ENCODE measurements at regions not wholly inside any gene's neighbourhood (a gene's known extent, or its start where the extent isn't known, plus 50 kb on each side); places are given as distances from the start of the nearest gene placed in this dataset.

- Histone ChIP-seq H3K36me3 (no peaks in the 10 kb centered on the region), H3K9me3 (no peaks in the 10 kb centered on the region), H3K9ac (no peak overlapping the region), H3K27me3 (no peaks in the 10 kb centered on the region), H3K4me2 (no peak overlapping the region), H4K20me1 (no peaks in the 10 kb centered on the region), H3K27ac (no peak overlapping the region), H3K4me1 (peaks cover 4% of the 10 kb centered on the region; the same call in 1 of the 2 replicates), H3K4me3 (no peak overlapping the region)
- no peak for TF ChIP-seq Cebpa-rat (IDR thresholded peaks at IDR 0.05)
Observed at GRCh38 chr13:67292886-67293285, 62.8 kb upstream of the PCDH9 start.

- no peaks in the 10 kb centered on the region for H3K27me3 ChIP-seq
- H3K9ac ChIP-seq = no peak overlapping the region
- H3K9me3 ChIP-seq = no peaks in the 10 kb centered on the region
- no peak overlapping the region for H3K27ac ChIP-seq
- no peaks in the 10 kb centered on the region for H4K20me1 ChIP-seq
- no peak for TF ChIP-seq Cebpa-rat (IDR thresholded peaks at IDR 0.05)
- H3K4me1 ChIP-seq = no peaks in the 10 kb centered on the region
- no peaks in the 10 kb centered on the region for H3K36me3 ChIP-seq
- H3K4me2 ChIP-seq = no peak overlapping the region
- H3K4me3 ChIP-seq = no peak overlapping the region
Observed at GRCh38 chr13:67285611-67286010, 55.5 kb upstream of the PCDH9 start.

GRCh38 chr13:67283637-67284036, 53.5 kb upstream of the PCDH9 start:
- no peak for TF ChIP-seq Cebpa-rat (IDR thresholded peaks at IDR 0.05)
- no peaks in the 10 kb centered on the region for H4K20me1 ChIP-seq

GRCh38 chr13:67281466-67281865, 51.3 kb upstream of the PCDH9 start:
- Histone ChIP-seq H3K9me3 (no peaks in the 10 kb centered on the region), H4K20me1 (no peaks in the 10 kb centered on the region), H3K4me2 (no peak overlapping the region), H3K27ac (no peak overlapping the region), H3K36me3 (no peaks in the 10 kb centered on the region), H3K27me3 (no peaks in the 10 kb centered on the region), H3K4me3 (no peak overlapping the region), H3K4me1 (no peaks in the 10 kb centered on the region), H3K9ac (no peak overlapping the region)
- TF ChIP-seq Cebpa-rat (IDR thresholded peaks at IDR 0.05) = no peak

More at GRCh38 chr13:67283637-67284036, 53.5 kb upstream of the PCDH9 start:
- no peak overlapping the region for H3K27ac ChIP-seq
- no peak overlapping the region for H3K4me3 ChIP-seq
- H3K36me3 ChIP-seq = no peaks in the 10 kb centered on the region
- H3K9me3 ChIP-seq = no peaks in the 10 kb centered on the region
- no peaks in the 10 kb centered on the region for H3K27me3 ChIP-seq
- no peak overlapping the region for H3K9ac ChIP-seq
- no peaks in the 10 kb centered on the region for H3K4me1 ChIP-seq
- no peak overlapping the region for H3K4me2 ChIP-seq
